GM18508 (cell line): ENCODE measurements at regions not wholly inside any gene's neighbourhood (a gene's known extent, or its start where the extent isn't known, plus 50 kb on each side); places are given as distances from the start of the nearest gene placed in this dataset.

Experiments
- ATAC-seq: cut with Tn5 transposase; IDR thresholded peaks from one replicate; pipeline ENCODE4 v1.9.1; 2021; ENCODE audit warnings: moderate number of reproducible peaks; ENCODE audit not compliant: insufficient read depth, unreplicated experiment

- no peak for ATAC-seq
These were observed 177.9 kb upstream of the CADM1 start for GRCh38 chr11:115682101-115682500.

- ATAC-seq: no peak
These were observed 175.7 kb upstream of the CADM1 start for GRCh38 chr11:115679945-115680344.

GRCh38 chr11:115678942-115679341 is 174.7 kb upstream of the CADM1 start:
- no peak for ATAC-seq

- ATAC-seq: no peak
These were observed 173.0 kb upstream of the CADM1 start for GRCh38 chr11:115677190-115677589.

GRCh38 chr11:115676768-115677167 is 172.6 kb upstream of the CADM1 start:
- ATAC-seq: no peak

GRCh38 chr11:115676206-115676605 is 172.0 kb upstream of the CADM1 start:
- no peak for ATAC-seq

GRCh38 chr11:115674937-115675544 is 170.8 kb upstream of the CADM1 start:
- ATAC-seq: no peak

- no peak for ATAC-seq
These were observed 170.1 kb upstream of the CADM1 start for GRCh38 chr11:115674176-115674936.

GRCh38 chr11:115673720-115674119 is 169.5 kb upstream of the CADM1 start:
- ATAC-seq: no peak

- no peak for ATAC-seq
These were observed 168.8 kb upstream of the CADM1 start for GRCh38 chr11:115672999-115673411.

GRCh38 chr11:115672412-115672811 is 168.2 kb upstream of the CADM1 start:
- ATAC-seq: no peak

GRCh38 chr11:115670538-115671205 is 166.5 kb upstream of the CADM1 start:
- no peak for ATAC-seq

- no peak for ATAC-seq
These were observed 161.7 kb upstream of the CADM1 start for GRCh38 chr11:115665958-115666357.

GRCh38 chr11:115665175-115665821 is 161.1 kb upstream of the CADM1 start:
- no peak for ATAC-seq

- ATAC-seq: no peak
These were observed 160.1 kb upstream of the CADM1 start for GRCh38 chr11:115664313-115664712.

- ATAC-seq: no peak
These were observed 159.6 kb upstream of the CADM1 start for GRCh38 chr11:115663790-115664189.

- ATAC-seq: no peak
These were observed 156.0 kb upstream of the CADM1 start for GRCh38 chr11:115660030-115660805.

- ATAC-seq: no peak
These were observed 155.1 kb upstream of the CADM1 start for GRCh38 chr11:115659061-115659963.

GRCh38 chr11:115657586-115657985 is 153.4 kb upstream of the CADM1 start:
- no peak for ATAC-seq
